H4 (cell line): ENCODE measurements at regions not wholly inside any gene's neighbourhood (a gene's known extent, or its start where the extent isn't known, plus 50 kb on each side); places are given as distances from the start of the nearest gene placed in this dataset.

Experiments
- DNase-seq: peaks from one replicate; pipeline ENCODE4 v3.0.0-alpha.2; 2015; ENCODE audit warnings: low spot score

DNA sequence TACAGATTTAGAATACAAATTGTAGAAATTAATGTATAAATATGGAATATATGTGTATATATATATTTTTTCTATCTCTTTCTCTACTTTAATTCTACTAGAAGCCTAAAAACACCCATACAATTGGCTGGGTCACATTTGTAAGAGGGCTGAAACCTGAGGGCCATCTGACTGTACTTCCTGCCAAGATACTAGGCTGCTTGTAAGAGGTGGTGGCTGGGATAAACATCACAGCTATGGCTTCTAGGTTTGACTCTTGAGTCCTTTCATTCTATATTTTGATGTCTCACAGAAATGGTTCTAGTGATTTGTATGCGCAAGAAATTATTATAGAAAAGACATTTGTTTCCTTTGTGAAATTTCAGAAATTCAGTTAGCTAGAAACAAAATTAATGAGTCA, 1155.2 kb upstream of the B3GALT2 start:
- no peak for DNase-seq

- DNase-seq, result no peak
These were observed 1153.1 kb upstream of the B3GALT2 start for GRCh38 chr1:194339471-194339870.

DNA sequence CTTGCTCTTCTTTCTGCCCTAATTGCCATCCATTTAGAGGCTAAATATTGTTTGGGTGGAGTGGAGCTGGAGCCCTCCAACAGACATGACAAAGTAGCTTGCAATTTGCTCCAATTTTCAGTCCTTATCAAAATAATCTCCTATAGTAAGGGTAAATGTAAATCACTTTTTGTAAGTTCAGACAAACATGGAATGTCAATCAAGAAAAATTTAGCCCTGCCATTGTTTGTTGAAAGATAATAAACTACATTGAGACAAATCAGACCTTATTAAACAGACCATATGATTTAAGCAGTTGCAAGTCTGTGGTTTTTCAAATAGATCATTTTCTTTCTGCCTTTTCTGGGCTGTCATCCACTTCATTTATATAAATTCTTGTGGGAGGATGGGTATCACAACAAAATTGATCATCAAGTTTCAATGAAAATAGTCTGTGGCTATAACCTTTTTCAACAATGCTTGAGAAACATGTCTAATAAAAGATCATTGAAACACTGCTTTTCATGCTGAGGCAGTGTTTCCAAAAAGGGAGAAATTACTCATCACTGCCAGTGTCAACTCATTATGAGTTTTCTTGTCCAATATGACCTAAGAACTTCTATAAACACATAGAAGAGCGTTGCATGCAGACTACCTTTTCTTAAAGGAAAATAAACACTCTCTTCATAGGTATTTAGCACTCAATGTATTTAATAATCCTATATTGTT, 1152.0 kb upstream of the B3GALT2 start:
- no peak for DNase-seq

- no peak for DNase-seq
These were observed 1146.8 kb upstream of the B3GALT2 start for GRCh38 chr1:194333240-194333639.

- DNase-seq, result no peak
These were observed 1145.3 kb upstream of the B3GALT2 start for GRCh38 chr1:194331758-194332157.

- DNase-seq, result no peak
These were observed 1136.3 kb upstream of the B3GALT2 start for GRCh38 chr1:194322751-194323150.

DNA sequence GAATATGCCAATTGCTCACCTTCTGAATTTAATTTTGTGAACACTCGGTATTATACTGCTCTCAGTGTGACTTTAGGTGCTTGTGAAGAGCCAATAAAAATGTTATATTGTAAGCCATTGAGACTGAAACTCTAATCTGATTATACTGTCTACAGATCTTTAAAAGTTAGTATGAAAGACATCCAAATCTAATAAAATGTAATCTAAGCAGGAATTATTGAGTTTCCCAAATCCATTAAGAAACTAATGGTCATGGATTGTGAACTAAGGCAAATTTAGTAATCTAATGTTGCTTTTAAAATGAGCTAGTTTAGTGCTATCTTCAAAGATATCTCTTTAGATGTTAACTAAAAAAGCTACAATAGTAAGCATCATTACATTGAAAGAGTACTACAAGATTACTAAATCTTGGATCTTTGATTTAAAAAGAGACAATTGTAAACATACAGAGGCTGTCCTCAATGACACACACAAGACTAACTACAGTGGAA, 1132.4 kb upstream of the B3GALT2 start:
- DNase-seq, result no peak

DNA sequence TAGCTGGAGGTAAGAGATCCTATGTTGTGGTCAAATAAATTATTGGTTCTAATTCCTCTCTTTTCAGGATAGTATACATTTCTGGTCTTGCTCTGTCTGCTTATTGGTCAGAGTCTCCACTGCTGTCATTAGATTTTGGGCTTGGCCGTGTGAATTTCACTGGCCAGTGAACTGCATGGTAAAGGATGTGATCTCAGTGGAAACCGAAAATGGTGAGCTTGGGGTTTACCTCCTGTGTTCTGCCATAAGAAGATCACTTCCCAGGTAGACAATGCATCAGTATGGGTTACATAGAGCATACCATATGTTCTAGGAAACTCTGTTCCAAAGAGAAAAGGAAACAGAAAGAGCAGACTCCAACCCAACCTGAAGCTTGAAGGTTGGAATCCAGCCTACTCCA, 1123.3 kb upstream of the B3GALT2 start:
- no peak for DNase-seq

- DNase-seq, result no peak
These were observed 1122.9 kb upstream of the B3GALT2 start for GRCh38 chr1:194309269-194309668.

DNA sequence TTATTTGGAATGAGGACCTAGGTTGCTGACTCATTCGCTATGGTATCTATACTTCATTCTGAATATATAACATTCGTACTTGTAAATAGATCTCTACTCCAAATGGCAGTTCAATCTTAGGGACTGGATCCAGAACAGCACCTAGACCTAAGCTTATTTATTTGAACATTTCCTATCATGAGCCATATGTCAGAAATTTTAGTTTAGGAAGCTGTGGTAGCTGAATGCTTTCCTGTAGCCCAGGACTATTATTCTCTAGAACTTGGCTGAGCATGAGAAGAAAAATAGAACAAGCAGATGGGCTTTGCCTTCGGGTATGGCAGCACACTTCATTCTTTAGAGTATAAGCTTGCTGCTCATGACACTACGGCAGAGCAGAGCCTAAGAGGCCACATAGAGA, 1114.4 kb upstream of the B3GALT2 start:
- DNase-seq, result no peak

GRCh38 chr1:194300340-194300739, 1113.9 kb upstream of the B3GALT2 start:
- DNase-seq, result no peak

GRCh38 chr1:194298007-194298598, 1111.7 kb upstream of the B3GALT2 start:
- DNase-seq, result no peak

GRCh38 chr1:194297094-194297493, 1110.7 kb upstream of the B3GALT2 start:
- DNase-seq, result no peak

DNA sequence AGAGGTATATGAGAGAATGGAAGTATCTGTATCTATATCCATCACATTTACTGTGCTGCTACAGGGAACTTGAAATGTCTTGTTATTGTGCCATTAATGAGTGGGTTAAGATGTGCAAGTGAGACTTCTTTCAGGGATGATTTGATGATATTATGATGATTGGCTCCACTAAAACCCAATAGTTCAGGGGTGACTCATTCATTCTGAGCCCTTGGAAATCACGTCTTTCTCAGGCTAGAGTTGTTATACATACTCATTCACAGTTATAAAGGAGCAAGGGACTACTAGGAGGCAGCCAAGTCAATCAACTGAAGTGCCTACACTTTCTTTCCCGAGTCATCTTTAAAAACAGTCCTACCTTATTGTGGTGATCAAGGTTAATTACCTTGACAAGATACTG, 1109.8 kb upstream of the B3GALT2 start:
- DNase-seq, result no peak

DNA sequence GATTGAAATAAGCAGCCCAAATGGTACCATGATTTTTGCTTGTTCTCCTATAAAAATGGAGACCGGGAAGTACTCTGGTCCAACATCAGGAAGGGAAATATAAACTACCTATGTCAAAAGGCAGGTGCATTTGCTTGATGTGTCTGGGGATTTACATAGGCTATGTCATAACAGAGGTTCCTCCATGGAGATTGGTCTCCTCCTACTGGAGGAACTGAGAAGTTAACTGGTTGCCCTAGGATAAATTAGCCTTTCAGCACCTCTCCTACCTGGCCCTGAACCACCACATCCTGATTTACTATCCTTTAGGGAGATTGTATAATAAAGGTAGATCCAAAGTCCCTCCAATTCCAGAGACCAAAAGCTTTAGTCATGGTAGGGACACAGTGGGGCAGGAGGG, 1109.3 kb upstream of the B3GALT2 start:
- DNase-seq, result peak; percentile 36

DNA sequence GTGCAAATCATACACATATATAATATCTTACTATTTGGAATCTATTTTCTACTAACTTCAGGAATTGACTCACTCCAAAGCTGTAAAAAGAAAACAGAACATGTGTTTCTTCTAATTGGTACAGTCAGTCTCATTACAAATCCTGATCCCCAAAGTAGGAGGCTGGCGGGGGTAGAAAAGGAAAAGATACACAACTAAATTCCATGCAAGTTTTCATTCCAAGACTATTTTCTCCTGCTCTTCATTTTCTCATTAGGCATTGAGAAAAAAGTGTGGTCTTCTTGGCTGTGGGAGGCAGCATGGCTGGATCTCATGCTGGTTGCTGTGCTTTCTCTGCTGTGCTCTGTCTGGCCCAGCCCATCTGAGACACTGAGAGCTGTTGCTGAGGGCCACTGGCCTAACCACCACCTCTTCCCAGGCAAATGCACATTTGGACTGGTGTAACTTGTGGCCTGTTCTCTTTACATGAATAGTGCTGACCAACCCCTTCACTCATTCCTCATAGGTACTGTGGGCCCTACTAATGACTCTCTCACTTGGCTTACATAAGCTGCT, 1107.5 kb upstream of the B3GALT2 start:
- no peak for DNase-seq

DNA sequence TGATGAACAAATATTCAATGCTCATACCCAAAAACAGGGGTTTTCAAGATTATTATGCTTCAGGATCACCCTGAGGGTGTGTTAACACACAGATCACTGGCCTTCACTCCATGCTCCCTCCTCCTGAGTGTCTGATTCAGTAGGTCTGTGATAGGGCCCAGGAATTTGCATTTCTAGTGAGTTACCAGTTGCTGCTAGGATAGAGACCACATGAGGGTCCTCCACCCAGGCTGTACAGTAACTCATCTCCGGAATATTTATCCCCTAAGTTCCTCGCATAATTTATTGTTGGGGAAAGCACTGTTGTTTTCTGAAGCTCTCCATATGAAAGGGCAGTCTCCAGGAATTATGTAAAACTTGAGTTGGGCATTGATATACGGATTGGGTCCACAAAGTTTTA, 1106.6 kb upstream of the B3GALT2 start:
- DNase-seq, result no peak

DNA sequence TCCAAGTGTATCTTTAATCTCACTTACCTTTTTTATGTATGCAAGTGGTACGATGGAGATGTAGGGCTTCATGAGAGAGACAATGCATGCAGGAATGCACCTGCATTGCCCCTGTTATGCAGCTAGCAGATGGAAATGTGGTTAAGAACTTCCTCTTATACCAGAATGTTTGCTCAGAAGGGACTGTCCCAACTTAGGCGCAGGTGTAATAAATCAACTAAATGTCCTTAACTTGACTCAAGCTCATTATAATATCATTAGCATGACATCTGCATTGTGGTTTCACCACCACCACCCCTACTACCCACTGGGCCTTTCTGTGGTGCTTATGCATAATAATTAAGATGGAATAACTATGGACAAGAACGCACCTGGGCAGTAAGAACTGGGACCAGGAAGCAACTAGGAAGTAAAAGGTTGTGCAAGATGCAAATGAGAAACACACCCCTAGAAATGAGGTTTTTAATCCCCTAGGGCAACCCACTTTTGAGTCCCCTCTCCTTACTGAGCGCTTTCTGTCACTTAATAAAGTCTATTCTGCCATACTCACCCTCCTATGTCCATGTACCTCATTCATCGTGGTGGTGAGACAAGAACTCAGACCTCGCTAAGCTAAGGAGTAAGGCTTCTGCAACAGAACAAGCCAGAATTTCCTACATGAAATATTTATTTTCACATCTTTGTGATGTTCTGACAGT, 1103.3 kb upstream of the B3GALT2 start:
- DNase-seq, result no peak

- no peak for DNase-seq
These were observed 1101.8 kb upstream of the B3GALT2 start for GRCh38 chr1:194288238-194288637.

- no peak for DNase-seq
These were observed 1095.0 kb upstream of the B3GALT2 start for GRCh38 chr1:194281376-194281775.

DNA sequence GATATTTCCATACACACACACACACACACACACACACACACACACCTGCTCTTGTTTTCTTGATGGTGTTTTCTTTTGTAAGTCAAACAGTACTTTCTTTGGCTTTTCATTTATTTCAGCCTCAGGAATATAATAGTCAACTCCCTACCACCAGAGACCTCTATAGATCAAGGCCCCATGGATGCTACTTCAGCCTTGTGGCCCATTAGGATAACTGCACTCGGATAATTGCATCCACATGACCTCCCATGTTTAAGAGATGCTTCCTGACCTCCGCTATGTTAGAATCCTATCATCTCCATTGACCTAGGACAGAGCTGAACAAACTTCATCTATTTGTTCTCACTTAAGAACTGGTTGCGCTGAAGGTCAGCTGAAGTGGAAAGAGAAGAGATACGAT, 1094.0 kb upstream of the B3GALT2 start:
- no peak for DNase-seq

DNA sequence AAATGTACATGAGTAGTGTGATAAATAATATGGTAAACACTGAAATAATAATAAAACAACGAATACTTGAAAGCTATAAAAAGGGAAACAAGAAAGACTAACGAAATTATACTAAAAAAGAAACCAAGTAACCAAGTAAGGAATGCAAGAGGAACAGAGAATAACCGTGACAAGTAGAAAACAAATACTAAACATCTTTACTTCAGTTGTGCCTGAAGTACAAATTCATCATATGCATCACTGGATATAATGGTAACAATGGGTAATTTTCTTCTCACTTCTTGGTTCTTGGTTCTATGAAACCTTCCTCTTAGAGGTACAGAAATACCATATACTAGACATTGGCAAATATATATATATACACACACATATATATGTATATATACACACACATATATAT, 1093.6 kb upstream of the B3GALT2 start:
- DNase-seq, result no peak

DNA sequence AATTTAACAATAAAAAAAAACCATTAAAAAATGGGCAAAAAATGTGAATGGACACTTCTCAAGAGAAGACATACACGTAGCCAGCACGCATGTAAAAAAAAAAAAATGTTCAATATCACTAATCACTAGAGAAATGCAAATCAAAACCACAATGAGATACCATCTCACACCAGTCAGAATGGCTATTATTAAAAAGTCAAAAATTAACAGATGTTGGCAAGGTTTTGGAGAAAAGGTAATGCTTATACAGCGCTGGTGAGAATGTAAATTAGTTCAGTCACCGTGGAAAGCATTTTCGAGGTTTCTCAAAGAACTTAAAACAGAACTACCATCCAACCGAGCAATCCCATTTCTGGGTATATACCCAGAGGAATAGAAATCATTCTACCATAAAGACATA, 1091.5 kb upstream of the B3GALT2 start:
- DNase-seq, result no peak
